Astrocyte of the cerebellum (primary cell): ENCODE measurements at regions not wholly inside any gene's neighbourhood (a gene's known extent, or its start where the extent isn't known, plus 50 kb on each side); places are given as distances from the start of the nearest gene placed in this dataset.
A peak's percentile ranks its signal among the peaks of the same experiment; 100 is the strongest.

Source experiments
- DNase-seq: peaks from one replicate; pipeline ENCODE4 v3.0.0-alpha.2; 2011; ENCODE audit warnings: low read depth
- H3K4me3 ChIP-seq: 2 replicates; pipeline ENCODE4 v1.5.1; 2011; ENCODE audit warnings: mild to moderate bottlenecking, low read depth, low read length, moderate library complexity
- CTCF ChIP-seq: IDR thresholded peaks from 2 replicates; pipeline ENCODE4 v1.5.1; 2012; ENCODE audit warnings: low read length, low read depth, moderate library complexity, mild to moderate bottlenecking; ENCODE audit errors: missing control alignments
- in situ Hi-C: cut with HindIII; loops from 2 replicates; pipeline ENCODE4 v1.10.0; 2017; ENCODE audit warnings: low sequenced_read_pairs

- in situ Hi-C loops = no loop called here
- DNase-seq = no peak
- no peak for TF ChIP-seq CTCF
- no peak overlapping the region for H3K4me3 ChIP-seq
Observed at GRCh38 chr3:182596676-182597410, 196.5 kb upstream of the ATP11B start.

GRCh38 chr3:182597621-182598041 lies 195.7 kb upstream of the ATP11B start:
- no peak overlapping the region for H3K4me3 ChIP-seq
- DNase-seq = peak; percentile 31
- TF ChIP-seq CTCF = no peak
- in situ Hi-C loops = no loop called here

- in situ Hi-C loops = no loop called here
- TF ChIP-seq CTCF = no peak
- DNase-seq = no peak
- H3K4me3 ChIP-seq = no peak overlapping the region
Observed at GRCh38 chr3:182601597-182601996, 191.7 kb upstream of the ATP11B start.

GRCh38 chr3:182603501-182603900 lies 189.8 kb upstream of the ATP11B start:
- H3K4me3 ChIP-seq = no peak overlapping the region
- TF ChIP-seq CTCF = no peak
- no peak for DNase-seq
- in situ Hi-C loops = no loop called here

- no peak for DNase-seq
- in situ Hi-C loops = no loop called here
- H3K4me3 ChIP-seq = no peak overlapping the region
- no peak for TF ChIP-seq CTCF
Observed at GRCh38 chr3:182605882-182606611, 187.3 kb upstream of the ATP11B start.

DNA sequence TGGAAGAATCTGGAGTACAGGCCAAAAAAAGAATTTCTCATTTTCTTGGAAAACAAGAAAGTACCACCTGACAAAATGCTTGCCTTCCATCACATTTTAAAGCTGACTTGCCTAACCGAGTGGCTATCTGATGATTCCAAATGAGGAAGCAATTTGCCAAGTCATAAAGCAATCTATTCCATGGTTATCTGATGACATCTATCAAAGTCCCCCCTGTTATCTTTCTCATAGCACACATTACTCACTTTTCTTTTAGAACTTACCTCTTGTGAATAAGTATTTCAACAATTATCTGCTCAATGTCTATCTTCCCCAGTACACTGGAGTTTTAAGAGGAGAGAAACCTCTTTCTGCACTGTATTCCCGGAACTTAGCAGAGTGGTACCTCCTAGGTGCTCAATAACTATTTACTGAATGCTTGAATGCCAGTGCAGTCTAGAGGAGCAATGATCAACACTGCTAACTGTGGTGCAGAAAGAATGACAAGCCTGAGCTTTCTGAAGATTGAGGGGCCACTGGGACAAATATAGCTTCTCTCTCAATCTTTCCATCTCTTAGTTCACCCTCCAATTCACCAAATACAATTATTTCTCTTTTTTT lies 186.3 kb upstream of the ATP11B start:
- no peak for TF ChIP-seq CTCF
- DNase-seq = no peak
- H3K4me3 ChIP-seq = no peak overlapping the region
- in situ Hi-C loops = no loop called here
